DND-41 (cell line): ENCODE measurements at regions not wholly inside any gene's neighbourhood (a gene's known extent, or its start where the extent isn't known, plus 50 kb on each side); places are given as distances from the start of the nearest gene placed in this dataset.
A peak's percentile ranks its signal among the peaks of the same experiment; 100 is the strongest.

Experiments
- ATAC-seq: fragments of 200-7000 bp; cut with Tn5 transposase; 3 replicates; pipeline ENCODE4 v1.9.1; 2021; ENCODE audit warnings: low read depth; ENCODE audit not compliant: insufficient read depth
- DNase-seq: peaks from one replicate; pipeline ENCODE4 v3.0.0-alpha.2; 2020
- H2AFZ ChIP-seq: 2 replicates; pipeline ENCODE4 v1.6.0; 2012; ENCODE audit warnings: low read depth, low read length
- H3K27ac ChIP-seq: 2 replicates; pipeline ENCODE4 v1.5.1; 2012; ENCODE audit warnings: low read length, inconsistent platforms
- H3K27me3 ChIP-seq: fragments of 200-600 bp; sonication (generic); 2 replicates; pipeline ENCODE4 v1.6.0; 2012; ENCODE audit warnings: low read length, mild to moderate bottlenecking, inconsistent platforms; ENCODE audit not compliant: insufficient read depth, poor library complexity
- H3K36me3 ChIP-seq: 2 replicates; pipeline ENCODE4 v1.5.1; 2012; ENCODE audit warnings: low read length, inconsistent platforms; ENCODE audit not compliant: insufficient read depth
- H3K4me1 ChIP-seq: 2 replicates; pipeline ENCODE4 v1.5.1; 2012; ENCODE audit warnings: mild to moderate bottlenecking, low read length; ENCODE audit not compliant: insufficient read depth
- H3K4me2 ChIP-seq: 2 replicates; pipeline ENCODE4 v1.6.0; 2012; ENCODE audit warnings: mild to moderate bottlenecking, moderate library complexity, low read length, inconsistent platforms; ENCODE audit not compliant: insufficient read depth
- H3K4me3 ChIP-seq, 2 experiments: fragments of 200-600 bp in 1 of 2; shearing (Covaris generic) in 1 of 2; 2 replicates each; pipeline ENCODE4 v1.5.1; 2012 to 2016; ENCODE audit warnings: inconsistent platforms in 2 of 2, low read length in 2 of 2, mild to moderate bottlenecking in 2 of 2, low read depth in 1 of 2, moderate library complexity in 1 of 2
- H3K79me2 ChIP-seq: 2 replicates; pipeline ENCODE4 v1.6.0; 2012; ENCODE audit warnings: low read length, inconsistent platforms; ENCODE audit not compliant: insufficient read depth
- H3K9ac ChIP-seq: 2 replicates; pipeline ENCODE4 v1.6.0; 2012; ENCODE audit warnings: low read depth, mild to moderate bottlenecking, inconsistent platforms, low read length, moderate library complexity
- H3K9me3 ChIP-seq: 2 replicates; pipeline ENCODE4 v1.5.1; 2012; ENCODE audit warnings: low read length, moderate library complexity, mild to moderate bottlenecking, inconsistent platforms; ENCODE audit not compliant: insufficient read depth, severe bottlenecking
- H4K20me1 ChIP-seq: 2 replicates; pipeline ENCODE4 v1.6.0; 2012; ENCODE audit warnings: low read length; ENCODE audit not compliant: insufficient read depth
- EZH2 ChIP-seq: IDR thresholded peaks from 3 replicates; pipeline ENCODE4 v1.6.1; 2012; ENCODE audit warnings: borderline replicate concordance, low read depth, mild to moderate bottlenecking, moderate library complexity, low read length, inconsistent platforms; ENCODE audit not compliant: severe bottlenecking
- TF ChIP-seq, protein P1 (sequence below): IDR thresholded peaks from 2 replicates; pipeline ENCODE4 v1.5.1; 2012; ENCODE audit warnings: borderline replicate concordance, low read length, moderate library complexity, mild to moderate bottlenecking; ENCODE audit not compliant: poor library complexity, severe bottlenecking; ENCODE audit errors: extremely low read depth

DNA sequence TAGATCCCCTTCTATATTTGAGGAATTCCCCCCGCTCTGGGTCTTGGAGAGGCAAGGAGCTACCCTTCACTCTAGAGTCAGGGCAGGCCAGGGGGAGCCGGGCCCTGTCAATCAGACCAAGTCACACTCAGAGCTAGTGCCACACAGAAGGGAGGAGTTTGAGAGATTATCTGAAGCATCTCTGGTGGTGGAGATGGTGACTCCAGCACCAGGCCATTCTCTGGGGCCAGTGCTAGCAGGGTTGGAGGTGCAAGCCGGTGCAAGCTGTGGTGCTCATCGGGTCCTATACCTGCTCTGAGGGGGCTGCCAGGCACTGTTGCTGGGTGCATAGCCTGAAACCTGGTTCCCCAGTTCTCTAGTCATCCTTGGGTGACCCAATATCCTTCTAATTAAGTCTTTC is 201.2 kb downstream of the COPRS start:
- Histone ChIP-seq H2AFZ (no peak overlapping the region), H3K27me3 (peaks cover 2% of the 10 kb centered on the region), H3K4me3 (no peak overlapping the region), H3K4me2 (no peak overlapping the region), H3K9ac (no peak overlapping the region), H3K36me3 (no peaks in the 10 kb centered on the region), H4K20me1 (no peaks in the 10 kb centered on the region), H3K9me3 (peaks cover 2% of the 10 kb centered on the region), H3K79me2 (no peaks in the 10 kb centered on the region), H3K27ac (no peak overlapping the region), H3K4me1 (no peaks in the 10 kb centered on the region)
- DNase-seq (no peak), ATAC-seq (no peak)
- no peak for TF ChIP-seq EZH2
- TF ChIP-seq, protein P1, sequence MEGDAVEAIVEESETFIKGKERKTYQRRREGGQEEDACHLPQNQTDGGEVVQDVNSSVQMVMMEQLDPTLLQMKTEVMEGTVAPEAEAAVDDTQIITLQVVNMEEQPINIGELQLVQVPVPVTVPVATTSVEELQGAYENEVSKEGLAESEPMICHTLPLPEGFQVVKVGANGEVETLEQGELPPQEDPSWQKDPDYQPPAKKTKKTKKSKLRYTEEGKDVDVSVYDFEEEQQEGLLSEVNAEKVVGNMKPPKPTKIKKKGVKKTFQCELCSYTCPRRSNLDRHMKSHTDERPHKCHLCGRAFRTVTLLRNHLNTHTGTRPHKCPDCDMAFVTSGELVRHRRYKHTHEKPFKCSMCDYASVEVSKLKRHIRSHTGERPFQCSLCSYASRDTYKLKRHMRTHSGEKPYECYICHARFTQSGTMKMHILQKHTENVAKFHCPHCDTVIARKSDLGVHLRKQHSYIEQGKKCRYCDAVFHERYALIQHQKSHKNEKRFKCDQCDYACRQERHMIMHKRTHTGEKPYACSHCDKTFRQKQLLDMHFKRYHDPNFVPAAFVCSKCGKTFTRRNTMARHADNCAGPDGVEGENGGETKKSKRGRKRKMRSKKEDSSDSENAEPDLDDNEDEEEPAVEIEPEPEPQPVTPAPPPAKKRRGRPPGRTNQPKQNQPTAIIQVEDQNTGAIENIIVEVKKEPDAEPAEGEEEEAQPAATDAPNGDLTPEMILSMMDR, result no peak

DNA sequence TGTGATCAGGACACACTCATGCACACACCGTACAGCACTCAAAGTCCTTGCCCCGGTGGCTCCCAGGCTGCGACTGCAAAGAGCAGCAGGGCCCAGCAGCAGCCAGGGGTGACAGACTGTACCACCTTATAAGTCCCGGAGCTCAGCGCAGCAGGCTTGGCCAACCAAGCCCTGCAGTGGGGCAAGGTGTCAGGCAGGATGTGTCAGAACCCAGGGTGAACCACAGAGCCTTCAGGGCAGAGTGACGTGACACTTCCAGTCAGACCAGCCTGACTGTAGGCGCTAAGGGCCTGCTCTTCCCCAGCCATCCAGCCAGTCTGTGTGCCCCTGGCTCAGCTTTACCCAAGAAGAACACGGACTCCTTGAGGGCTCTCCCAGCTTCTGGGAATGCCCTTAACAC is 204.1 kb downstream of the COPRS start:
- H3K4me3 ChIP-seq, result no peak overlapping the region
- H2AFZ ChIP-seq, result no peak overlapping the region
- DNase-seq, result peak; percentile 7
- no peak for TF ChIP-seq EZH2
- TF ChIP-seq, protein P1, result no peak
- H3K4me1 ChIP-seq, result no peaks in the 10 kb centered on the region
- no peak overlapping the region for H3K4me2 ChIP-seq
- no peak overlapping the region for H3K9ac ChIP-seq
- no peak for ATAC-seq
- no peaks in the 10 kb centered on the region for H4K20me1 ChIP-seq
- no peaks in the 10 kb centered on the region for H3K79me2 ChIP-seq
- H3K27me3 ChIP-seq, result no peaks in the 10 kb centered on the region
- no peak overlapping the region for H3K27ac ChIP-seq
- no peaks in the 10 kb centered on the region for H3K9me3 ChIP-seq
- no peaks in the 10 kb centered on the region for H3K36me3 ChIP-seq

DNA sequence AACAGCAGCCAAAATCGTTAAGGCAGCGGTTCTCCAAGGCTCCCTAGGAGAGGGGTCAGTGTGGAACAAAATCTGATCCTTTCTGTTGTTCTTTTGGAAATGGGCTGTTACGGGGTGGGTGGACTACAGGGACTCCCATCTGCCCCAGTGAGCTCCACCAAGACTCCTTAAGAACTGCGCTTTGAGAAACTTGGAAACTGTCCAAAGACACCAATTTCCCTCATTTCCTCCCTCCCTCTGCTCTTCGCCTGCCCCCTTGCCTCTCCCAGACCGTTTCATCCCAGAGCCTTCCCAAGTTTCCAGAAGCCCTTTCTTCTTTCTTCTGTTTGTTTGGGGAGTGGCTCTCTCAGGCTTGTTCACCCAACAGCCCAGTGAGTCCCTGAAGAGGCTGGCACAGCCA is 205.4 kb downstream of the COPRS start:
- no peak for DNase-seq
- Histone ChIP-seq H4K20me1 (no peaks in the 10 kb centered on the region), H3K27ac (no peak overlapping the region), H3K9me3 (no peaks in the 10 kb centered on the region), H3K27me3 (no peaks in the 10 kb centered on the region), H3K4me1 (no peaks in the 10 kb centered on the region), H3K4me2 (no peak overlapping the region), H3K36me3 (no peaks in the 10 kb centered on the region), H3K4me3 (no peak overlapping the region), H2AFZ (no peak overlapping the region), H3K79me2 (no peaks in the 10 kb centered on the region), H3K9ac (no peak overlapping the region)
- TF ChIP-seq EZH2, result no peak
- TF ChIP-seq, protein P1, result no peak
- no peak for ATAC-seq
